K562 (cell line): ENCODE measurements at regions not wholly inside any gene's neighbourhood (a gene's known extent, or its start where the extent isn't known, plus 50 kb on each side); places are given as distances from the start of the nearest gene placed in this dataset.

ENCODE experiments used
- ATAC-seq: fragments of 200-7000 bp; cut with Tn5 transposase; 3 replicates; pipeline ENCODE4 v1.9.1; 2020; ENCODE audit warnings: moderate library complexity
- BruUV-seq: library from RNA; stranded (reverse); fragments of 400-500 nt; replicated peaks from 2 replicates; lab custom pipeline; 2021; lab: Mats Ljungman, UMichigan
- CTCF ChIA-PET: fragments of 300-600 bp; formaldehyde crosslinking; extraction: SDS; loops from one replicate; lab custom pipeline; 2021; ENCODE audit warnings: low intra/inter-chr PET ratio; lab: Yijun Ruan, JAX
- POLR2A ChIA-PET: fragments of 300-600, 350-650 bp; sonication (Branson Sonifier 250); formaldehyde crosslinking; extraction: SDS; loops from one replicate; lab custom pipeline; 2021; ENCODE audit warnings: antibody characterized with exemption, inconsistent platforms; lab: Yijun Ruan, JAX
- DNase-seq, 4 experiments: peaks; one replicate each; pipeline versions ENCODE4 v3.0.0 to v3.0.0-alpha.2; 2011 to 2018; ENCODE audit warnings: low spot score in 3 of 4, mixed read lengths in 3 of 4; ENCODE audit errors: extremely low read depth in 1 of 4
- FAIRE-seq: peaks from 2 replicates; lab custom pipeline; 2011; peaks lifted over from hg19 to GRCh38; lab: Jason Lieb, UNC
- H2AFZ ChIP-seq: 2 replicates; pipeline ENCODE4 v1.6.0; 2011; ENCODE audit warnings: low read depth, low read length, control low read depth, inconsistent platforms
- H3K27ac ChIP-seq: fragments of 200-600 bp; 3 replicates; pipeline ENCODE4 v1.8.0; 2011; ENCODE audit warnings: low read depth, mild to moderate bottlenecking, control low read depth, inconsistent platforms, low read length, moderate library complexity, mixed read lengths; ENCODE audit errors: extremely low read depth
- H3K27me3 ChIP-seq, 2 experiments: fragments of 300-600 bp in 1 of 2; 2 replicates in 1 of 2; 3 replicates in 1 of 2; pipeline versions ENCODE4 v1.6.0 to v1.8.0; 2011; ENCODE audit warnings: inconsistent platforms in 2 of 2, low read length in 2 of 2, mild to moderate bottlenecking in 1 of 2, mixed read lengths in 1 of 2, moderate library complexity in 1 of 2; ENCODE audit not compliant: control insufficient read depth in 2 of 2, insufficient read depth in 2 of 2
- H3K36me3 ChIP-seq: fragments of 300-600 bp; 3 replicates; pipeline ENCODE4 v1.8.0; 2011; ENCODE audit warnings: mild to moderate bottlenecking, low read length, inconsistent platforms; ENCODE audit not compliant: control insufficient read depth, insufficient read depth
- H3K4me1 ChIP-seq, 2 experiments: fragments of 200-600 bp in 1 of 2; replicated peaks in 1 of 2; 2 replicates in 1 of 2; 3 replicates in 1 of 2; pipeline versions ENCODE4 v1.5.1 to v1.8.0; 2011; ENCODE audit warnings: inconsistent platforms in 2 of 2, low read length in 2 of 2, mild to moderate bottlenecking in 1 of 2, mixed read lengths in 1 of 2, moderate library complexity in 1 of 2; ENCODE audit not compliant: control insufficient read depth in 2 of 2, insufficient read depth in 2 of 2
- H3K4me2 ChIP-seq: 2 replicates; pipeline ENCODE4 v1.6.1; 2011; ENCODE audit warnings: low read length, control low read depth, inconsistent platforms, mixed read lengths; ENCODE audit not compliant: insufficient read depth
- H3K4me3 ChIP-seq: fragments of 200-600 bp; sonication (generic), shearing (Covaris generic); 2 replicates; pipeline ENCODE4 v1.5.1; 2016; ENCODE audit warnings: control low read depth, inconsistent platforms
- H3K79me2 ChIP-seq: fragments of 200-600 bp; 3 replicates; pipeline ENCODE4 v1.8.0; 2011; ENCODE audit warnings: low read length, inconsistent platforms; ENCODE audit not compliant: control insufficient read depth, insufficient read depth
- H3K9ac ChIP-seq, 2 experiments: 2 replicates each; pipeline versions ENCODE4 v1.6.0 to v1.6.1; 2011; ENCODE audit warnings: low read depth in 2 of 2, low read length in 2 of 2, control low read depth in 1 of 2, inconsistent platforms in 1 of 2, mild to moderate bottlenecking in 1 of 2, mixed read lengths in 1 of 2; ENCODE audit not compliant: insufficient read depth in 1 of 2
- H3K9me1 ChIP-seq: one replicate; pipeline ENCODE4 v1.6.0; 2011; ENCODE audit warnings: inconsistent platforms, mild to moderate bottlenecking, low read length, moderate library complexity; ENCODE audit not compliant: control insufficient read depth, insufficient read depth
- H3K9me3 ChIP-seq: replicated peaks from 2 replicates; pipeline ENCODE4 v1.5.1; 2011; ENCODE audit warnings: low read depth, low read length, inconsistent platforms; ENCODE audit not compliant: control insufficient read depth, insufficient read depth
- H4K20me1 ChIP-seq: replicated peaks from 2 replicates; pipeline ENCODE4 v1.6.1; 2011; ENCODE audit warnings: low read length, inconsistent platforms, mixed read lengths; ENCODE audit not compliant: control insufficient read depth, insufficient read depth
- AFF4 ChIP-seq: sonication (generic); formaldehyde crosslinking; IDR thresholded peaks from 2 replicates; pipeline ENCODE4 v1.8.0; 2023; ENCODE audit warnings: mild to moderate bottlenecking, missing genetic modification reagents
- BRF1 ChIP-seq: IDR thresholded peaks from 3 replicates; pipeline ENCODE4 v1.6.1; 2011; ENCODE audit warnings: borderline replicate concordance, mild to moderate bottlenecking; ENCODE audit not compliant: insufficient read length; ENCODE audit errors: extremely low read depth
- CEBPZ ChIP-seq: fragments of 150-350 bp; IDR thresholded peaks from 2 replicates; pipeline ENCODE4 v1.6.1; 2014; ENCODE audit warnings: low read depth, mild to moderate bottlenecking, low read length, borderline replicate concordance
- FOXJ3 ChIP-seq: sonication (generic); formaldehyde crosslinking; IDR thresholded peaks from 2 replicates; pipeline ENCODE4 v1.4.0; 2020; ENCODE audit warnings: mild to moderate bottlenecking, missing genetic modification reagents
- XRCC3 ChIP-seq: fragments of 450-650 bp; IDR thresholded peaks from 2 replicates; pipeline ENCODE4 v1.6.1; 2017; ENCODE audit warnings: mild to moderate bottlenecking, moderate library complexity
- ZNF644 ChIP-seq: fragments of 200-800 bp; sonication (Bioruptor generic); IDR thresholded peaks from 2 replicates; pipeline ENCODE4 v1.6.1; 2016; ENCODE audit warnings: low read depth, missing genetic modification characterization, missing compliant biosample characterization
- WGBS: fragments of 100-300 bp; shearing (Covaris generic); methylation state at CpG from one replicate; pipeline ENCODE4 v1.1.6; 2016; ENCODE audit warnings: low coverage, mixed read lengths; ENCODE audit not compliant: insufficient coverage; ENCODE audit errors: missing lambda C conversion rate; 5-methylcytosine and 5-hydroxymethylcytosine counted together
- in situ Hi-C: fragments of 300-500 bp; cut with MboI; formaldehyde crosslinking; loops from 4 replicates; pipeline ENCODE4 v1.15.0; 2018; ENCODE audit warnings: inconsistent platforms, mixed read lengths
- intact Hi-C: fragments of 100-400 bp; cut with micrococcal nuclease; formaldehyde crosslinking; loops from 2 replicates; pipeline ENCODE4 v1.14.2; 2022

- DNase-seq (no peak), ATAC-seq (no peak), FAIRE-seq (no peak)
- intact Hi-C loops (no loop called here), in situ Hi-C loops (no loop called here)
- no peak for TF ChIP-seq ZNF644
- no peak for TF ChIP-seq XRCC3
- no peak for TF ChIP-seq FOXJ3 (CRISPR knock-in tag)
- no peak overlapping the region for H3K27ac ChIP-seq
- WGBS: 4% methylated on average over 3 of the region's 3 CpGs
- H3K36me3 ChIP-seq: no peaks in the 10 kb centered on the region
- no peaks in the 10 kb centered on the region for H3K9me3 ChIP-seq
- no peak overlapping the region for H3K4me2 ChIP-seq
- H2AFZ ChIP-seq: no peak overlapping the region
- ChIA-PET POLR2A (no interaction called here), CTCF (no interaction called here)
- no TSS peak for BruUV-seq
- H3K79me2 ChIP-seq: no peaks in the 10 kb centered on the region
- no peak overlapping the region for H3K4me3 ChIP-seq
- H4K20me1 ChIP-seq: no peaks in the 10 kb centered on the region
- H3K27me3 ChIP-seq: no peaks in the 10 kb centered on the region
- no peak overlapping the region for H3K9ac ChIP-seq
- no peaks in the 10 kb centered on the region for H3K9me1 ChIP-seq
- no peaks in the 10 kb centered on the region for H3K4me1 ChIP-seq
Observed at GRCh38 chr3:105157766-105158085, 209.0 kb upstream of the ALCAM start.

- CTCF ChIA-PET: no interaction called here
- no TSS peak for BruUV-seq
- TF ChIP-seq CEBPZ (no peak), BRF1 (no peak), AFF4 (no peak)
Observed at GRCh38 chr3:105158286-105158685, 208.4 kb upstream of the ALCAM start.

More at GRCh38 chr3:105158286-105158685, 208.4 kb upstream of the ALCAM start:
- in situ Hi-C loops: no loop called here
- Histone ChIP-seq H3K27ac (no peak overlapping the region), H2AFZ (no peak overlapping the region), H3K27me3 (no peaks in the 10 kb centered on the region), H3K4me3 (no peak overlapping the region), H3K4me2 (no peak overlapping the region), H4K20me1 (no peaks in the 10 kb centered on the region), H3K79me2 (no peaks in the 10 kb centered on the region), H3K9me1 (no peaks in the 10 kb centered on the region), H3K9me3 (no peaks in the 10 kb centered on the region), H3K4me1 (no peaks in the 10 kb centered on the region), H3K9ac (no peak overlapping the region), H3K36me3 (no peaks in the 10 kb centered on the region)
- POLR2A ChIA-PET: no interaction called here
- DNase-seq: no peak
- FAIRE-seq: no peak
- ATAC-seq: no peak
- intact Hi-C loops: no loop called here
